Suprapubic skin (tissue), 3 donors: ENCODE measurements at regions not wholly inside any gene's neighbourhood (a gene's known extent, or its start where the extent isn't known, plus 50 kb on each side); places are given as distances from the start of the nearest gene placed in this dataset.

Experiments used
- POLR2A ChIP-seq, 2 donors: fragments of 450-650 bp; IDR thresholded peaks; one replicate each; pipeline ENCODE4 v1.6.1; 2017; ENCODE audit warnings: antibody characterized with exemption in 2 of 2, mild to moderate bottlenecking in 2 of 2, moderate library complexity in 2 of 2
- TF ChIP-seq, protein P1 (sequence below), 2 donors: fragments of 200-600 bp in 1 of 2; fragments of 450-650 bp in 1 of 2; sonication (generic) in 1 of 2; IDR thresholded peaks; one replicate each; pipeline ENCODE4 v1.5.1; 2016 to 2019; ENCODE audit warnings: antibody characterized with exemption in 2 of 2, mild to moderate bottlenecking in 1 of 2, moderate library complexity in 1 of 2

- TF ChIP-seq, protein P1, sequence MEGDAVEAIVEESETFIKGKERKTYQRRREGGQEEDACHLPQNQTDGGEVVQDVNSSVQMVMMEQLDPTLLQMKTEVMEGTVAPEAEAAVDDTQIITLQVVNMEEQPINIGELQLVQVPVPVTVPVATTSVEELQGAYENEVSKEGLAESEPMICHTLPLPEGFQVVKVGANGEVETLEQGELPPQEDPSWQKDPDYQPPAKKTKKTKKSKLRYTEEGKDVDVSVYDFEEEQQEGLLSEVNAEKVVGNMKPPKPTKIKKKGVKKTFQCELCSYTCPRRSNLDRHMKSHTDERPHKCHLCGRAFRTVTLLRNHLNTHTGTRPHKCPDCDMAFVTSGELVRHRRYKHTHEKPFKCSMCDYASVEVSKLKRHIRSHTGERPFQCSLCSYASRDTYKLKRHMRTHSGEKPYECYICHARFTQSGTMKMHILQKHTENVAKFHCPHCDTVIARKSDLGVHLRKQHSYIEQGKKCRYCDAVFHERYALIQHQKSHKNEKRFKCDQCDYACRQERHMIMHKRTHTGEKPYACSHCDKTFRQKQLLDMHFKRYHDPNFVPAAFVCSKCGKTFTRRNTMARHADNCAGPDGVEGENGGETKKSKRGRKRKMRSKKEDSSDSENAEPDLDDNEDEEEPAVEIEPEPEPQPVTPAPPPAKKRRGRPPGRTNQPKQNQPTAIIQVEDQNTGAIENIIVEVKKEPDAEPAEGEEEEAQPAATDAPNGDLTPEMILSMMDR (IDR thresholded peaks at IDR 0.05) = no peak
- TF ChIP-seq POLR2A (IDR thresholded peaks at IDR 0.05) = no peak
Observed at GRCh38 chrX:20639115-20639514, 372.4 kb upstream of the RPS6KA3 start.
